ENCODE measurements at regions not wholly inside any gene's neighbourhood (a gene's known extent, or its start where the extent isn't known, plus 50 kb on each side); places are given as distances from the start of the nearest gene placed in this dataset.
"Not testable (repeated sequence)": the region's sequence is repeated elsewhere in the genome, so short reads cannot be mapped to it uniquely, and the experiment has no call there.

GRCh38 chr2:156005999-156006712, 326.4 kb downstream of the NR4A2 start:
- DNase-seq (ENCODE audit: low read depth in 2 of 2), result no peak

- no peak for DNase-seq (ENCODE audit: low read depth in 2 of 2)
These were observed 327.0 kb downstream of the NR4A2 start for GRCh38 chr2:156005531-156005930.

GRCh38 chr2:156004459-156004858, 328.1 kb downstream of the NR4A2 start:
- DNase-seq (ENCODE audit: low read depth in 2 of 2), result no peak

DNA sequence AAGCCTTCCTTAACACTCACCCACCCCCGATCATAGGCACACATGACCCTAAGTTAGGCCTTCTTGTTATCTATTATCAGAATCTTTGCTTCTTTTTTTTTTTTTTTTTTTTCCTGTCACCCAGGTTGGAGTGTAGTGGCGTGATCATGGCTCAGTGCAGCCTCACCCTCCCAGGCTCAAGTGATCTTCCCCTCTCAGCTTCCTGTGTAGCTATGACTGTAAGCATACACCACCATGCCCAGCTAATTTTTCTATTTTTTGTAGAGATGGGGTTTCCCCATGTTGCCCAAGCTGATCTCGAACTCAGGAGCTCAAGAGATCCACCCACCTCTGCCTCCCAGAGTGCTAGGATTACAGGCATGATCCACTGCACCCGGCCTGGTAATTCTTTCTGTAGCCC, 328.7 kb downstream of the NR4A2 start:
- no peak for DNase-seq (ENCODE audit: low read depth in 2 of 2)

DNA sequence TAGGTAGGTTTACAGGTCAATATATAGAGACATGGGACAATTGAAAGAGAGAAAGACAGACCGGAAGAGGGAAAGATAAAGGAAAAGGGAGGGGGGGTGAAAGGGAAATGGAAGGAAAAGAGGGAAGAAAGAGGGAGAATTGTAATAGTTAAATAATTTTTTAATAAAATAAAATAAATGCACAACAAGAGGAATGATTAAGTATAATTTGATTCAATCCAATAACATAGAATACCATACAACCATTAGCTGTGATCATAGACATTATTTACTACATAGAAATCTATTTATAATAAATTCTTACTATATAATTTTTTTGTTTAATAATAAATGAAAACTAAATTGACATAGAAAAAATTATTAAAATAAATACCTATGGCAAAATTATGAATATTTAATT, 330.7 kb downstream of the NR4A2 start:
- DNase-seq (ENCODE audit: low read depth in 2 of 2), result no peak

DNA sequence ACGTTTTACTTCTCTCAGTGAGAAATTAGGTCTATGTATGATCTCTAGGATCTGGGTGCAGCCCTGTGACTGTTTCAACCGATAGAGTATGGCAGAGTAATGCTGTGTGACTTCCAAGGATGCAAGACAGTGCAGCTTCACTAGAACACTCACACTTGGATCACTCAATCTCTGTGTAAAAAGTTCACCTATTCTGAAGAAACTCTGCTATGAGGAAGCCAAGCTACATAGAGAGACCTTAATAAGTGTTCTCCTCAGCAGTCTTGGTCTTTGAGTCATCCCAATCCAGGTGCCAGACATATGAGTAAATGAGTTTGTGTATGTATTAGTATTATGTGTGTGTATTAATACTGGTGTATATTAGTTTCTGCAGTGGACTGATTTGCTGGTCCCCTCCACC, 335.0 kb downstream of the NR4A2 start:
- no peak for DNase-seq (ENCODE audit: low read depth in 2 of 2)

GRCh38 chr2:155994315-155994714, 338.2 kb downstream of the NR4A2 start:
- no peak for DNase-seq (ENCODE audit: low read depth in 2 of 2)

- DNase-seq (ENCODE audit: low read depth in 2 of 2), result no peak
These were observed 348.7 kb downstream of the NR4A2 start for GRCh38 chr2:155983845-155984244.

DNA sequence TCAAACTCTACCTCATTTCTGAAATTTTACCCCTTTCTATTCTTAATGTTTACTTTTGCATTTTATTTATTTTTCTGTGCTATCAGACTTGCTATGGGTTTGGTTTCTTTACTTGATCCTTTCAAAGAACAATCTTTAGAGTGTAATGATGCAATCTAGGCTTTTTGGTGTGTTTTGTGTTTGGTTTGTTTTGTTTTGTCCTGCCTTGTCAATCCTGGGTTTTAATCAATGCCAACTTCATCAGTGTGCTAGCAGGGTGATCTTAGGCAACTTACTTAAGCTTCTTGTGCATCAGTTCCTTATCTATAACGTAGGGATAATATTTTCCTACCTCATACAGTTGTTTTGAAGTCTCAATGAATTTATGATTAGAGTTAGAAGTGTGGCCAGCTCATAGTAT, 350.4 kb downstream of the NR4A2 start:
- no peak for DNase-seq (ENCODE audit: low read depth in 2 of 2)

GRCh38 chr2:155980941-155981560, 351.5 kb downstream of the NR4A2 start:
- DNase-seq (ENCODE audit: low read depth in 2 of 2), result no peak

DNA sequence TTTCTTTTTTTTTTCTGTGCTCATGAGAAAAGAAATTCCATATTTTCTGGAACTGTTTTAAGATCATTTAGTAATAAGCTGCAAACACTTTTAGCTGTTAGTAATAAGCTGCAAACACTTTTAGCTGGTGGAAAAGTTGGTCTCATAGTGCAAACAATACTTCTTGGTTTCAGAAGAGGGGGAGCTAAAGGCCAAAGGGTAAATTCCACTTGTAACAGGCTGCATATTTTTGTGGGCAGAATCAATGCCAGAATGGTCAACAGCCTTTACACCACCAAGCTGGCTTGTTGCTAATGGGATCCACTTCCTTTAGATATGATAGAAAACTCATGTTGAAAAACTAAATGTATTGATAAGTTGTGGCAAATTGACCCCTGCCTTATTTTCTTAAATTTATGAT, 356.8 kb downstream of the NR4A2 start:
- DNase-seq (ENCODE audit: low read depth in 2 of 2), result no peak

- no peak for DNase-seq (ENCODE audit: low read depth in 2 of 2)
These were observed 359.6 kb downstream of the NR4A2 start for GRCh38 chr2:155972916-155973315.

DNA sequence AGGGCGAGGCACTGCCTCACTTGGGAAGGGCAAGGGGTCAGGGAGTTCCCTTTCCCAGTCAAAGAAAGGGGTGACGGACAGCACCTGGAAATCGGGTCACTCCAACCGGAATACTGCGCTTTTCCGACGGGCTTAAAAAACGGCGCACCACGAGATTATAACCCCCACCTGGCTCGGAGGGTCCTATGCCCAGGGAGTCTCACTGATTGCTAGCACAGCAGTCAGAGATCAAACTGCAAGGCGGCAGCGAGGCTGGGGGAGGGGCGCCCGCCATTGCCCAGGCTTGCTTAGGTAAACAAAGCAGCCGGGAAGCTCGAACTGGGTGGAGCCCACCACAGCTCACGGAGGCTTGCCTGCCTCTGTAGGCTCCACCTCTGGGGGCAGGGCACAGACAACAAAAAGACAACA, 366.5 kb downstream of the NR4A2 start:
- DNase-seq (ENCODE audit: low read depth in 2 of 2), result not testable (repeated sequence)

GRCh38 chr2:155965415-155966063, 367.0 kb downstream of the NR4A2 start:
- DNase-seq (ENCODE audit: low read depth in 2 of 2), result no peak

DNA sequence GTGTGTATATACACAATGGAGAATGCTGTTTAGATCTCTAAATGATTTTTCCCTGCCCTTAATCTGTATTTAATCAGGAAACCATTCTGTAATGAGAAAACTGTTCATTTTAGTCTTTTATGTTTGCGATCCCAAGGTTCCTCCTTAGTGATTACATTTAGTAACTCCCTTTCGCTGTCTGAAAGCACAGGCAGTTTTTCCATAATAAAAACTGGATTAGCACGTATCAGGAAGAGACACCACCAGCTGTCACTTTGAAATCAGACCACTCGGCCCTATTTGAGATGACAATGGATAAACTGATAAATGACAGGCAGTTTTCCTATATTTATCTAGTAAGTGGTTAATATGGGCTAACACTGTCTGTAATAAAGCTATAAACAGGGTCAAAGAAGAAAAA, 370.9 kb downstream of the NR4A2 start:
- DNase-seq (ENCODE audit: low read depth in 2 of 2), result no peak

DNA sequence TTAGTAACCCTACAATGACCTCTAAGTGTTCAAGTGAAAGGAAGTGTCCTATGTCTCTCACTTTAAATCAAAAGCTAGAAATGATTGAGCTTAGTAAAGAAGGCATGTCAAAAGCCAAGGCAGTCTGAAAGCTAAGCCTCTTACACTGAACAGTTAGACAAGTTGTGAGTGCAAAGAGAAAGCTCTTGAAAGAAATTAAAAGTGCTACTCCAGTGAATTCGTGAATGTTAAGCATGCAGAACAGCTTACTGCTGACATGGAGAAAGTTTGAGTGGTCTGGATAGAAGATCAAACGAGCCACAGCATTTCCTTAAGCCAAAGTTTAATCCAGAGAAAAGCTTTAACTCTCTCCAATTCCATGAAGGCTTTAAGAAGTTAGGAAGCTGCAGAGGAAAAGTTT, 373.7 kb downstream of the NR4A2 start:
- no peak for DNase-seq (ENCODE audit: low read depth in 2 of 2)

DNA sequence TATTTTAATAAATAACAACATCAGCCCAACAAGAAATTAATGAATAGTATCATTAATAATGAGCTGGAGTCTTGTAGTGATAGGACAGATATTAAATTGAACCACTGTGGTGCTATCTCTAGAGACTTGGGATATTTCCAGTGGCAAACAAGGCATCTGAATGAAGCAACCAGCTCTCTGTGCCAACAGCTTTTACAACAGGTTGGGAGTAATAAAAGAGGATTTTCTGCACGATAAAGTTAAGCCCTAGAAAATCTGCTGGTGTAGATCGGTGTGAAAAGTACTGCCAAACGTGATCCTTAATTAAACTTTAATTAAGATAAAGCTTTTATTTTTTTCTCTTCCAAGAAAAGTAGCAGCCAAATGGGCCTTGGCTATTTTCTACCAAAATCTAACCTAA, 385.5 kb downstream of the NR4A2 start:
- DNase-seq (ENCODE audit: low read depth in 2 of 2), result no peak

DNA sequence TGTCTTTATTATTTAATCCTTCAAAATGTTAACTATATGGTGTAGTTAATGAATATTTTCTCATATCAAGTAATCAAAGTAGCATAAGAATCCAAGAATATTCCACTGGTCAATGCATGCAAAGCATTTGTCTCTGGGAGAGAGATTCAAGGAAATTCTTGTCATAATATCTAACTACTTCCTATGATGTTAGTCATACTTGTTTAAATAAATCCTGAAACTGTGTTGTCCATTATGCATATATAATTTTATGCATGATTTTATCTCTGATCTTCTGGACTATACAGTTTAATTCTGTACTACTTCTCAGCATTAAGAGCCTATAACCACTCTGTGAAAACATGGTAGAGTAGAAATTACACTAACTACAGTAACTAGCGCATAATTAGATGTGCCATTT, 388.3 kb downstream of the NR4A2 start:
- DNase-seq (ENCODE audit: low read depth in 2 of 2), result no peak

- no peak for DNase-seq (ENCODE audit: low read depth in 2 of 2)
These were observed 402.2 kb downstream of the NR4A2 start for GRCh38 chr2:155930312-155930711.

DNA sequence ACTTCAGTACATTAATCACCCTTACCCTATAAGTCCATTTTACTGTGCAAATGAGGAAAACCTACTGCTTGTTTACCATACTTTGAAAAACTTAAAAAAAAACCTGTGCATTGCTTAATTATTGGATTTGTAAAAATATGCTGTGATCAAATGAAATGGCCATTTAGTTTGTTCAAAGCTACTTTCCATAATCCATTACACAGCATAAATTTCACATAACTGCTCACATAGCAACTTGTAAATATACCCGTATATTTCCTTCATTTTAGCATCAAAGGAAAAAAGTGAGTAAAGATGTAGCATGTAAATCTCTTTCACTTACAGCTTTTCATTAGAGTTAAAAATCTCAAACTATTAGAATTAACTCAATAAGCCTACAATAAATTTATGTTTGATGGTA, 415.1 kb downstream of the NR4A2 start:
- no peak for DNase-seq (ENCODE audit: low read depth in 2 of 2)

DNA sequence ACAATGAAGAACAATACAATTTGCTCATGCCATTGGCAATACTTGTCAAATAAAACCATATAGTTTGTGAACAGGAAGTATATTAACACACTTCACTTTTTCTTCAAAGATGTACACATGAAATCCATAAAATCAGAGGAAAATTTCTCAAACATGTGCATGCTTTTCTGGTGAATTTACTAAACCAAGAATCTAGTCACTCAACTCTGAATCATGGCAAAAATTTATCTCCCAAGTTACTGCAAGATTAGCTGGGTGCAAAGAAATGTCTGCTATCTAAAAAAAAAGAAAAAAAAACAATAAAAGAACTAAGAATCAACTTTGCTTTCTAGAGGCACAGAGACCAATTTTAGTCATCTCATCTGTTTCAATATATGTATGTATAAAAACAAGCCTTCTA, 419.2 kb downstream of the NR4A2 start:
- no peak for DNase-seq (ENCODE audit: low read depth in 2 of 2)

GRCh38 chr2:155908567-155908966, 424.0 kb downstream of the NR4A2 start:
- no peak for DNase-seq (ENCODE audit: low read depth in 2 of 2)

DNA sequence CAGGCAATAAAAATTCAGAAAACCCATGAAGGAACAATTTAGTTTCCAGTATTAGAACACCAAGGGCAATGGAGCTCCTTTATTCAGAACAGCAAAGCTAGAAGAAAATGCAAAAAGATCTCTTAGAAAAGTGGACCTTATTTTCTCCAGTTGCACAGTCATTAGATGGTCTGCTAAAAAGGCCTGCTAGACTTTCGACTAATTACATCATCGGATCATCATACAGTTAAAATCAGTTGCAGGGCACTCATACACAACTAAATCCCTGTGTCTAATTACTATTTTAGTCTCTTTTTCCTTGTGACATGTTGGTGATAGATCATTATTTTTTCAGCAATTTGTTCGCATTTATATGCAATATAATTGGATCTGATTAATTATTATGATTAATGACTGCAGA, 425.3 kb downstream of the NR4A2 start:
- no peak for DNase-seq (ENCODE audit: low read depth in 2 of 2)

Data from dermis microvascular lymphatic vessel endothelial cell (primary cell).